Muscle layer of duodenum (tissue), 2 donors: ENCODE measurements at regions not wholly inside any gene's neighbourhood (a gene's known extent, or its start where the extent isn't known, plus 50 kb on each side); places are given as distances from the start of the nearest gene placed in this dataset.

Experiments
- H3K27ac ChIP-seq: one replicate; pipeline ENCODE4 v1.7.0; 2013; ENCODE audit warnings: mild to moderate bottlenecking, low read length
- H3K27me3 ChIP-seq: one replicate; pipeline ENCODE4 v1.7.0; 2013; ENCODE audit warnings: low read depth, mild to moderate bottlenecking, control low read depth, low read length
- H3K36me3 ChIP-seq, 2 donors: one replicate each; pipeline ENCODE4 v1.7.0; 2013; ENCODE audit warnings: low read length in 2 of 2, control low read depth in 1 of 2, mild to moderate bottlenecking in 1 of 2; ENCODE audit not compliant: insufficient read depth in 2 of 2, control insufficient read depth in 1 of 2
- H3K4me1 ChIP-seq, 2 donors: one replicate each; pipeline ENCODE4 v1.7.0; 2013; ENCODE audit warnings: low read length in 2 of 2, mild to moderate bottlenecking in 2 of 2, control low read depth in 1 of 2, moderate library complexity in 1 of 2; ENCODE audit not compliant: insufficient read depth in 2 of 2, control insufficient read depth in 1 of 2
- H3K4me3 ChIP-seq, 2 donors: one replicate each; pipeline ENCODE4 v1.7.0; 2013; ENCODE audit warnings: low read length in 2 of 2, low read depth in 1 of 2, mild to moderate bottlenecking in 1 of 2
- H3K9me3 ChIP-seq, 2 donors: one replicate each; pipeline ENCODE4 v1.7.0; 2013; ENCODE audit warnings: low read length in 2 of 2, control low read depth in 1 of 2, mild to moderate bottlenecking in 1 of 2; ENCODE audit not compliant: control insufficient read depth in 1 of 2
- donor health status: healthy.

DNA sequence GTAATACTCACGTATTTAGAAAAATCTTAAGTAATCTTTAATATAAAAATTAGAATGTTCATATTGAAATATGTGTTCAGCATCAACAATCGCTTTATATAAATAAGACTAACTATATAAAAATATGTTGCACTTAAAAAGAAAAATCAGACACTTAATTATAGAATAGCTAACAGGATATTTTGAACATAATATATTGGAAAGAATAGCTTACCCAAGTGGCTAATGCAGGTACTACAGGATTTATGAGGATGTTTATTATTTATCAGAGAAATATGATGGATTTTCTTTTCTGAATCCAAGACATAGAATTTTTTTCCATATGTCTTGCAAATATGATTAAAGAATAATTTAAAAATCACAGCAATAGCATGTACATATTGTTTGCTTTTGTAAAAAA lies 567.9 kb upstream of the GBE1 start:
- Histone ChIP-seq H3K4me3 (no peak overlapping the region), H3K36me3 (no peaks in the 10 kb centered on the region), H3K27me3 (no peaks in the 10 kb centered on the region), H3K27ac (no peak overlapping the region), H3K4me1 (no peaks in the 10 kb centered on the region), H3K9me3 (no peaks in the 10 kb centered on the region)

DNA sequence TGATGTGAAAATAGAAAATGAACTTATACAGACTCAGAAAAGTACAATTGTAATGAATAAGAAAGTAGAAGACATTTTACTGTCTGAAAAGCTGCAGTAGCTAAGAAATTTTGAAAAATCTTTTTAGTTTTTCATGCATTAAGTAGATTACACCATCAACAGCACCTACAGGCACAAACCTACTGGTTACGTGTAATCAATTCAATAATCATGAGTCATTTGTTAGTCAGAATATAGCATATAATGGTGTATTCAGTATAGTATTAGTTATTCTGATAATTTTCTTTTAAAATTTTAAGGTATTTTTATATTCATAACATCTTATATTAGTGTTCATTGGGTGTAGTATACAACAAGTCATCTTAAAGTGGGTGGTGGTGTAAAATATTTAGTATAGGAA lies 550.5 kb upstream of the GBE1 start:
- Histone ChIP-seq H3K9me3 (no peaks in the 10 kb centered on the region), H3K4me3 (no peak overlapping the region), H3K27ac (no peak overlapping the region), H3K4me1 (no peaks in the 10 kb centered on the region), H3K36me3 (no peaks in the 10 kb centered on the region), H3K27me3 (no peaks in the 10 kb centered on the region)

DNA sequence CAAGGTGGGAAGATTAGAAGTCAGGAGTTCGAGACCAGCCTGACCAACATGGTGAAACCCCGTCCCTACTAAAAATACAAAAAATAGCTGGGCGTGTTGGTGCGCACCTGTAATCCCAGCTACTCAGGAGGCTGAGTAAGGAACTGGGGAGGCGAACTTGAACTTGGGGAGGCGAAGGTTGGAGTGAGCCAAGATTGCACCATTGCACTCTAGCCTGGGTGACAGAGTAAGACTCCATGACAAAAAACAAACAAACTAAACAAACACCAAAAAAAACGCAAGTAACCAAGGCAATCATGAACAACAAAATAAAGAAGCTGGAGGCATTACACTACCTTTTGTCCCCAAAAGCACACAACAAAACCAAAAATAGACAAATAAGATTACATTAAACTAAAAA lies 547.3 kb upstream of the GBE1 start:
- Histone ChIP-seq H3K27me3 (no peaks in the 10 kb centered on the region), H3K9me3 (peaks cover 0 to 7% of the 10 kb centered on the region in 2 donors), H3K27ac (no peak overlapping the region), H3K4me3 (no peak overlapping the region), H3K36me3 (no peaks in the 10 kb centered on the region), H3K4me1 (no peaks in the 10 kb centered on the region)

DNA sequence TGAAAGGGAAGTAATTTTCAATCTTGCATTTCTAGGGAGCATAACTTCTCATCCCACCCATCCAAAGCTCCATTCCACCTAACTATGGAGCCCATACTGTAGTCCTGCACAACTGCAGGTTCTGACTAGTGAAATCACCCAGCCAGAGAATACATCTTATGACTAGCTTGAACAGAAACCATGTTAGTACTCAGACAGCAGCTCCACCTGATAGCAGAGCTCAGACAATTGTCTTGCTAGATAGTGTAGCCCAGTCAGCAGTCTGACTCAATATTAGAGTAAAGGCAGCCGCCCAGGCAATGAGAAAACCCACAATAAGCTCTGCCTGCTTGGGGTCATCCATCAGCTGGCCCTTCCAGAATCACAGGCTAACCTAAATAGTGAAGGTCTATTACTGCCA lies 544.7 kb upstream of the GBE1 start:
- H3K9me3 ChIP-seq = peaks cover 0 to 7% of the 10 kb centered on the region in 2 donors
- no peaks in the 10 kb centered on the region for H3K4me1 ChIP-seq
- H3K27me3 ChIP-seq = no peaks in the 10 kb centered on the region
- H3K4me3 ChIP-seq = no peak overlapping the region
- H3K27ac ChIP-seq = no peak overlapping the region
- no peaks in the 10 kb centered on the region for H3K36me3 ChIP-seq

DNA sequence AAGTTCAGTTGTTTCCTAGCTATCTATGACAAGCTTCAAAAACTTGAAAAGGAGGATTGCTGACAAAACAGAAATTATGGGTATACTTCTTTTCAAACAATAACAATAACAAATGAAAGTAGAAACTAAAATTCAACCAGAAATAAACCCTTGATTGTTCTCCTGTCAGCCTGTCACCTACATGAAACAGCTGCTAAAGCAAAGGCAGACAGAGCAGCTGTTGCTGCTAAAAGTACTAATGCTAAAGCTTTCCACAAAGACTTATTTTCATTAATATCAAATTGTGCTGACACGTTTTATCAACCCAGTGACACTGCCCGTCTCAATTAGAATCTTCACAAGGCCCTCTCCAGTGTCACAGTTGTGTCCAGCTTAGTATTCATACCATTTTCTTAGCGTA lies 533.2 kb upstream of the GBE1 start:
- H3K4me3 ChIP-seq = no peak overlapping the region
- H3K27me3 ChIP-seq = no peaks in the 10 kb centered on the region
- H3K4me1 ChIP-seq = no peaks in the 10 kb centered on the region
- H3K27ac ChIP-seq = no peak overlapping the region
- H3K36me3 ChIP-seq = no peaks in the 10 kb centered on the region
- H3K9me3 ChIP-seq = no peaks in the 10 kb centered on the region

DNA sequence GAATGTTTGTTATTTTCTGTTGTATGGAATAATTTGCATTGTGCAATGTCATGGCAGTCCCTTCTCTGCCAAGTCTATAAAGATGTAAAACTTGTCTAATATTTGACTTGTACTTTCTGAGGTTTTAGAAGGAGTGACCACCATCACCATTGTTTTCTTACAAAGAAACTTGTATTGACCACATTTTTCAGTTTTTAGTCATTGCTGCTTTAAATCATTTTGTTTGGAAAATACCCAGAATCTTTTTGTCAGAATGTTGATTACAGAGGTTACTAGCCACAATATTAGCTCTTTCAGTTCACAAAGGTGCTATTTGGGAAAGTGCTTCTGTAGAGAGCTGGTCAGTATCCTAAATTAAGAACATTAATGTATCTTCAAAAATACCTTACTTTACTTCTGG lies 532.4 kb upstream of the GBE1 start:
- no peaks in the 10 kb centered on the region for H3K4me1 ChIP-seq
- no peaks in the 10 kb centered on the region for H3K36me3 ChIP-seq
- no peaks in the 10 kb centered on the region for H3K27me3 ChIP-seq
- no peaks in the 10 kb centered on the region for H3K9me3 ChIP-seq
- H3K27ac ChIP-seq = no peak overlapping the region
- H3K4me3 ChIP-seq = no peak overlapping the region

DNA sequence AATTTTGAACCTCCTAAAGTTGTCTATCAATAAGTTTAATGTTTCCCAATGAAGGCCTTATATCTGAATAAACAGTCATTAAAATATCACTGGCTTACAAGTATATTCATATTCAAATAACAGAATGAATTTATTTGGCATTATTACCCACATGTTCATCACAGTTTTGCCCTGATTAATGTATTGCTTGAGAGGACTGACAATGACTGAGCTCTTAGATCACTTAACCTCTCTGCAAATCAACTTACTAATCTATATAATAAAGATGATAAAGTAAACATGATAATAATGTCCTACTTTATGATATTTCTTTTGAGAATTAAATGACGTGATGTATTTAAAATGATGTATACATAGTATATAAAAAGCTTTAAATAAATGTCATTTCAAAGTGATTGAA lies 532.0 kb upstream of the GBE1 start:
- Histone ChIP-seq H3K4me3 (no peak overlapping the region), H3K4me1 (no peaks in the 10 kb centered on the region), H3K9me3 (no peaks in the 10 kb centered on the region), H3K27me3 (no peaks in the 10 kb centered on the region), H3K36me3 (no peaks in the 10 kb centered on the region), H3K27ac (no peak overlapping the region)

DNA sequence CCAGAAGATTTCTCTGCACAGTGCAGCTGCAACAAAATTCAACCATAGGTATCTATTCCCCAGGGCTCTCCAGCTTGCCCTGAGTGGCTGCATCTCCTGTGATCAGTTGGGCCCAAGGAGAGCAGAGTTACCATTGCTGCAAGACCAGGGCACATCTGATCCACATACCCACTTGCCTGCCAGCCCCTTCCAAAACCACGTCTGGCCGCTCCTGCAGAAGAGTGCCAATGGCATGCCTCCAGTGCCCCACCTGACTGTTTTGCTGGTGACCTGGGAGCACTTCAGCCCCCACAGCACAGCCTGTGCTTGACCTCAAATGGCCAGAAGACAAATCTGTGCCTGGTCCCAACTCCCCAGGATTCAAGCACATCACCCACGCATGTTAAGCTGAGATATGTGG lies 526.1 kb upstream of the GBE1 start:
- Histone ChIP-seq H3K4me3 (no peak overlapping the region), H3K27me3 (no peaks in the 10 kb centered on the region), H3K27ac (no peak overlapping the region), H3K4me1 (no peaks in the 10 kb centered on the region), H3K9me3 (peaks cover 0 to 8% of the 10 kb centered on the region in 2 donors), H3K36me3 (no peaks in the 10 kb centered on the region)

DNA sequence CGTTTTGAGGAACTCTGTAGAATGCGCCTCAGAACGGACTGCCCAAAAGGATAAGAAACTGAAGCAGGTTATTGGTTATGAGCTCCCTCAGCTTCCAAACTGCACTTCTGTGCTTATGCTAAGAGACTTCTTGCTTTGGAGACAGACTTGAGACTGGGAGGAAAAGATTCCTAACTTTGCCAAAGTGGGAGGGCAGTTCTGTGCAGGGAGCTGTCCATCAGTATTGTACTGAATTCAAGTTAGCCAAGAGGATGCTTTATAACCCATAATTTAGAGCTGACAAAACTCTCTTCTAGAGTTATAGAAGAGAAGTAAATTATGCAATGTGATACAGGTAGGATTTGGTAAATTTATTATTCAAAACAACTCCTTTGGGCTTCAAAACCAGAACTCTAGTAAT lies 519.8 kb upstream of the GBE1 start:
- no peak overlapping the region for H3K4me3 ChIP-seq
- no peak overlapping the region for H3K27ac ChIP-seq
- H3K9me3 ChIP-seq = no peaks in the 10 kb centered on the region
- H3K4me1 ChIP-seq = no peaks in the 10 kb centered on the region
- no peaks in the 10 kb centered on the region for H3K27me3 ChIP-seq
- H3K36me3 ChIP-seq = no peaks in the 10 kb centered on the region

DNA sequence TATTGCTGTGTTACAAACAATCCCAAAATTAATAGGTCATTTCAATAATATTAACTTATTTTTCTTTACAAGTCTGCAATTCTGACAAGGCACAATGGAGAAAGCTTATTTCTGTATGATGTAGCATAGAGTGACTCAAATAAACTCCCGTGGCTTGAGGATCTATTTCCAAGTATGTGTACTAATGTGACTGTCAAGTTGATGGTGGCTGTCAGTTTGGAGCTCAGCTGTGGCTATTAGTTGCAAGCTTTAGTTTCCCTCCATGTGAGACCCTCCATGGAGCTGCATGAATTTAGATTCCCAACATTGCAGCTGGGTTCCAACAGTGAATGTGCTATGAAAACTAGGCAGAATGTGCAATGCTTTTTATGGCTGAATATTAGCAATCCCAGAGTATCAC lies 515.5 kb upstream of the GBE1 start:
- H3K4me3 ChIP-seq = no peak overlapping the region
- H3K4me1 ChIP-seq = no peaks in the 10 kb centered on the region
- no peaks in the 10 kb centered on the region for H3K9me3 ChIP-seq
- H3K27ac ChIP-seq = no peak overlapping the region
- H3K27me3 ChIP-seq = no peaks in the 10 kb centered on the region
- H3K36me3 ChIP-seq = no peaks in the 10 kb centered on the region

DNA sequence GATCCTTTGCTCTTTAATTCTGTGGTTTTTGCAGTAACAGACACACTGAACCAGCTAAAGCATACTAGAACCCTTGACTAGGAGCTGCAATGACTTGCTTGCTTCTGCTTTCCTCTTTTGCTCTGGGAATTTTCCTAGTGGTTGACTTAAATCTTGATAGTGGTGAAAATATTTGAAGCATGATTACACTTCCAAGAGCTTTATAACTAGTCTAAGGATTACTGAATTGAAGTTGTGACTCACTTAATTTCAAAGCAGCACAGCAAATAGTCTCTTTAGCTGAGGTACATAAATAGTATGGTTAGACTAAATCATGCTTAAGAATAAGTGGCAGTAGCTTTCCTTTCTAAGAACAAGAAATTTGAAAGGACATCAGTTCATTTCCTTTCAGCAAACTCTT lies 513.5 kb upstream of the GBE1 start:
- no peaks in the 10 kb centered on the region for H3K27me3 ChIP-seq
- H3K9me3 ChIP-seq = peaks cover 0 to 4% of the 10 kb centered on the region in 2 donors
- no peak overlapping the region for H3K27ac ChIP-seq
- no peaks in the 10 kb centered on the region for H3K36me3 ChIP-seq
- no peaks in the 10 kb centered on the region for H3K4me1 ChIP-seq
- H3K4me3 ChIP-seq = no peak overlapping the region

DNA sequence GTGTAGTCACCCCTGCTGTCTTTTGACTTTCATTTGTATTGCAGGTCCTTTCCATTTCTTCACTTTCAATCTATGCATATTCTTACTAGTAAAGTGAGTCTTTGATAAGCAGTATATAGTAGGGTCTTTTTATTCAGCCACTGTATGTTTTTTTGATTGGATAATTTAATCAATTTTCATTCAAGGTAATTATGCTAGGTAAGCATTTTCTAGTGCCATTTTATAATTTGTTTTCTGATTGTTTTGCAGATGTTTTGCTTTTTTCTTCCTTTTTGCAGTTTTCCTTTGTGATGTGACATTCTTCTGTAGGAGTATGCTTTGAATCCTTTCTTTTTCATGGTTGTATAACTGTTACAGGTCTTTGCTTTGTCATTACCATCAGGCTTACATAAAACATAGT lies 504.3 kb upstream of the GBE1 start:
- Histone ChIP-seq H3K27me3 (no peaks in the 10 kb centered on the region), H3K4me1 (no peaks in the 10 kb centered on the region), H3K27ac (no peak overlapping the region), H3K4me3 (no peak overlapping the region), H3K9me3 (peaks cover 0 to 7% of the 10 kb centered on the region in 2 donors), H3K36me3 (no peaks in the 10 kb centered on the region)
